CD4-positive, alpha-beta T cell treated with Interleukin-6 at 100 ng/mL for 8 hours (primary cell): ENCODE measurements at regions not wholly inside any gene's neighbourhood (a gene's known extent, or its start where the extent isn't known, plus 50 kb on each side); places are given as distances from the start of the nearest gene placed in this dataset.

Experiments
- DNase-seq: peaks from one replicate; pipeline ENCODE4 v3.0.0-alpha.2; 2020; ENCODE audit warnings: mixed read lengths, low spot score

DNA sequence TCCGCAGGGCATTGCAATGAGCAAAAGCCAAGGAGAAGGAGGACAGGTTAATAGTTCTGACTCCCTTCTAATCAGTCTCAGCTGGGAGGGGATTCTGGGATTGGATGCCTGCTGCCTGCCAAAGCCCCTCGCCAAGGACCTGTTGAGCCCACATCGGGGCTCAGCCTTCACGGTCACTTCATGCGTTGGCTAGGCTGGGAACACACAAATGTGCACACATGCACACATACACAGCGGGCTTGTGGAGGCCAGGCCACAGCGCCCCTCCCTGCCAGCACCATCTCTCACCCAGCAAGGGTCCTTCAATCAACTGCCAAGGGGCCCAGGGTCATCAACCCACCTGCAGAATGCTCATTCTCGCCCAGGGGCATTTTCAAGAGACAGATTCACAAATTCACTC is 113.9 kb downstream of the C5orf15 start:
- no peak for DNase-seq

DNA sequence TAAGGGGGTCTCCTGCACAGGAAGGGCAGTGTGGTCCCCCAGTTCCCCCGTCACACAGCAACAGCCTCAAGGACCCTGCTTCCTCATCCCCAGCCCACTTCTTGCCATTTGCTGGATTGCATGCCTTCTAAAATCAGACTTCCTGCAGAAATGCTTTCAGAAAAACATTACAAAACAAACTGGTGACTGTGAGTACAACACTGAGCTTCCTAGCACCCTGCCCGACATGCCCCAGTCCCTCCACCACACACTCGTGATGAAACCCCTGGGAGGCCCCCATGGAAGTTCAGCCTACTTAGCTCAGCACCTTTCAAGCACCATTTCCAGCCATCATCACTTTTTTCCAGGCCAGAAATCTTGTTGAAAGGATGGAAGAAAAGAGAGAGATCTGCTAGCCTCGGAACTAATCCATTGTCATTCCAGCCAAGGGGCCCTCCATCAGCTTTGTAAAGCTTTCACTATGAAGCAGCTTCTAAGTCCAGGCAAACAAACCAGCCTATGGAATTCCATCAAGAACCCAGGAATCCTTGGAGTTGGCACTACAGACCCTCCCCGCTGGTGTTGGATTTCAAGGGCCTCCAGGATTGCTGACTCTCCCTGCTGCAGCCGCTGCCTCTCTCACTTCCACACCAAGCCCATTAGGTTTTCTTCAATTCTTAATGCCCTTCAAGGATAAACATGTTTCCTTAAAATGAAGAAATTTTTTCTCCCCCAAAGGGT is 114.6 kb downstream of the C5orf15 start:
- no peak for DNase-seq

DNA sequence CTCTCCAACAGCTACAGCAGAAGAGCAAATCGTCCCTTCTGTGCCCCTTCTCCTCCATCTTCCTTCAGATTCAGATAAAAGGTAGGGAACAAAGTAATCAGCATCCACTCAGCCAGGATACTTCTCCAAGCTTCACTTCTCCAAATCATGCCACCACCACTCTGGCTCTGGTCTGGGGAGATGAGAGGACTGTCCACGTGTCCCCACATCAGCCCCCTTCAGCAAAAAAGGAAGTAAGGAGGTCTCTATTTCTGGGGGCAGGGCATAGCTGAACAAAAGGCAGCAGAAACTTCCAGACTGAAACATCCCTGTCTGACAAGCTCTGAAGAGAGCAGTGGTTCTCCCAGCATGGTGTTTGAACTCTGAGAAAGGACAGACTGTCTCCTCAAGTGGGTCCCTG is 116.9 kb downstream of the C5orf15 start:
- DNase-seq: no peak

DNA sequence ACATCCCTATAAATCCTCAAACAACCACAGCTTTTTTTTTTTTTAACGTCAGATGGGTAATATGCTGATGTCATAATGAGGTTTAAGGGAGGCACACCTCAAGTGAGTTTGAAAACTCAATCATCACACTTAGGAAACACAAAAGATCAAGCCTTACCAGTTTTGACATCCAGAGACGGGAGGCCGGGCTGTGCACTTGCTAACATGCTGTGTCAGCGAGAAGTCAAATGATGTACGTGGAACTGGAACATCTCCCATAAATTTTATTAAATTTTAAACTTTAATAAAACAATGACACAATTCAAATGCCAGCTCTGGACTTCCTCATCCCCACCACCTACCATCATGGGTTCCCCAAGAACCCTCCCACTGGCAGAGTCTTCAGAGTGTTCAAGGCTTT is 117.6 kb downstream of the C5orf15 start:
- no peak for DNase-seq

DNA sequence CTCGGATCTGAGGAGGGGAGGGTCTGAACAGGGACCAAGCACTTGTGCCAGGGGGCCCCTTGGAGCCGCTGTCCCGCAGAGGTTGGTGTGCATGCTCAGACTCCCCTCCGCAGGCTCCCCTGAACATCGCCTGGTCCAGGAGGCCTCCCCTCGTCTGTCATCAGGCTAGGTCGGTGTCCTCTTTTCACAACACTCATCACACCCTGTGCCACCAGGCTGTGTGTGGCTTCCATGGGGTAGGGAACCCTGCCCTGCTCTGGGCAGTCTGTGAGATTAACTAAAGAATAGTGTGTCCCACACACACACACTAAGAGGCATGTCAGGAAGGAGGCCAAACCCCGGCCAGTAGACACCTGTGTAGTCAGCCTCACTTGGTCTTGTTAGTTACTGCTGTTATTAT is 119.3 kb downstream of the C5orf15 start:
- no peak for DNase-seq

DNA sequence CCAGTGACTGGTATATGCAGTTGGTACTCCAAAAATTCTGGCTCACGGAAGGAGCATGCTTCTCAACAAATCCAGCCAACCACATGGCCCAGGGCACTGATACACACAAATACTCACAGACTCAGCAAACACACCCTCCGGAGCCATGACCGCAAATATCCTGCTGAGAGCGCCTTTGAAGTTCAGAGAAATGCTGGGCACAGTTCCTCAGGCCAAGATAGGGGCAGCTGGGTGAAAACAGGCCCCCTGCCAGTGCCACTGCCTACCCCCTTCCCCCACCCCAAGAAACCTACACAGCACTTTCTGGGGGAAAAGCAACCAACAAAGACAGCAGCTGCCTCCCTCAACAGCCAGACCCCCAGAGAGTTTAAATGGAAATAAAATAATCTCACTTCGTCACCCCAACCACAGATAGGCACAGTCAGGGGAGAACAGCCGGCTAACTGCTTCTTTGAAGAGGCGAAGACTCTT is 120.0 kb downstream of the C5orf15 start:
- DNase-seq: no peak

DNA sequence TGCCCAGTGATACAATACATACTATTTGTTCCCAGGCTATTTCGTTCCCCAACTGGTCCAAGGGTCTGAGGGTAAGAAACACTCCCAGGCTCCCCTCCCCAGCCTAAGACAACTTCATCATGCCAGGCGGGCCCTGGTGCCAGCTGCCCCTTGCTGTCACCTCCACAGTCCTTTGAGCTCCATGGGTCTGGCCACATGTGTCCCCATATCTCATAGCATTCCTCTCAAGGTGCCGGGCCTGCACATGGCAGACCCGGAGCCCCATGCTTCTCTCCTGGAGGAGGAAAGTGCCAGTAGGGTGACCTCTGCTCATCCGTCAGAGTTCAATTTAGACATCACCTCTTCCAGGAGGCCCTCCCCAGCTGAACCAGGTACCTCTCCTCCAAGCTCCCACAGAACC is 120.5 kb downstream of the C5orf15 start:
- no peak for DNase-seq

DNA sequence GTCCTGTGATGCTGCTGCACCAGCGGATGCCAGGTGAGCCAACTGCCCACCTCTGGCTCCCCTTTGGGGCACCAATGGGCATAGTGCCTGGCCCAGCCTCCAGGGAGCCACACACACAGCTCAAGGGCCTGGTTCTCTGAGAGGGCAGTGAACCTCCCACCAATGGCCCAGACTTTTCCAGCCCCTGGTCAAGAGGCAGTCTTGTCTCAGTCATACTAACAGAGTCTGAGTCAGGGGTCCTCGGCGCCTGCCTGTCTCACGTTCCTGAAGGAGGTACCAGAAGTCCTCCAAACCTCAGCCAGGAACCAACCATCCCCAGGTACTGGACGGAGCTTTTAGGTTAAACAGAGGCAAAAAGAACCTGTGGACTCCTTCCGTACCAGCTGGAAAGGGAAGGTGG is 121.1 kb downstream of the C5orf15 start:
- no peak for DNase-seq

DNA sequence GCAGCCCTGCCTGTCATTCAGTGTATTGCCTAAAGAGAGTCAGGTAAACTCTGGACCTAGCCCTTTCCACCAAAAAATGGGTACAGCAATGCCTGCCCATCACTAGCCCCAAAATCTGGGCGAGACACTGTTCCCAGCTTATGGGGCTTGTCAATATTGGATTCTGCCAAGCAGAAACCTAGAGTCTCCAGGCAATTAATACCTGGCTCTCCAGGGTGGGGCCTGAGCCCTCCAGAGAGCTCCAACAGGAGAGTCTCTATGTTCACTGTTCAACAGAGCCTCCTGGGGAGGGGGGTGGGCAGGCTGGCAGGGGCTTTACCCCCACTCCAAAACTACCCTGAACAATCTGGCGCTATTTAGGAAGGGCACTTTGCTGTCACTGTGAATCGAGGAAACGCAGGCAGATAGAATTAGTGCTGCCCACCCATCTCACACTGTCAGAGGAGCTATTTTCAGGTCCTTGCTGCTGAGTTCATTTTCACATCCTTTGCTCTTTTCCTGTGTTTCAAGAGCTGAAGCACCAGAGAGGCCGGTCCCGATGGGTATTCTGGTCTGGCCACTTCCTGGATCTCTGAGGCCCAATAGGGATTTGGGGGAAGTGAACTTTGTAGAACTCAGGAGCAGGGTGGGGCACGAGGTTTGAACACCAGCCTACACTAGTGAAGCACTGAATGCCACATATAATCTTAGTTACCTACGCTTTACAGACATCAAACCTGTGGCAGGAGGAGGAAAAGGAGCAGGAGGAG is 121.8 kb downstream of the C5orf15 start:
- DNase-seq: no peak

DNA sequence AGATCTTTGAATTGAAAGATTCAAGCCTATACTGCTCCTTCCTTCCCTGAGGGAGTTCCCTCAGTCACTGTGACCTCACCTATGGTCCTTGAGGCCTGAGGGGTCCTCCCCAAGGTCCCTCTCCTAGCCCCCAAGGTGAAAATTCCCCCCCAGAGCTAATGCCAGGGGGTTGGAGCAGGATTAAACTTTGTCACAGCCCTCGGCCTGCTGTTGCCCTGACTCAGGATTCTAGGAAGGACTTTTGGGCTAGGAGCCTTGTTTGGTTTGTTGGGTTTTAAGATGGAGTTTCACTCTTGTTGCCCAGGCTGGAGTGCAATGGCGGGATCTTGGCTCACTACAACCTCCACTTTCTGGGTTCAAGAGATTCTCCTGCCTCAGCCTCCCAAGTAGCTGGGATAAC is 123.2 kb downstream of the C5orf15 start:
- no peak for DNase-seq

DNA sequence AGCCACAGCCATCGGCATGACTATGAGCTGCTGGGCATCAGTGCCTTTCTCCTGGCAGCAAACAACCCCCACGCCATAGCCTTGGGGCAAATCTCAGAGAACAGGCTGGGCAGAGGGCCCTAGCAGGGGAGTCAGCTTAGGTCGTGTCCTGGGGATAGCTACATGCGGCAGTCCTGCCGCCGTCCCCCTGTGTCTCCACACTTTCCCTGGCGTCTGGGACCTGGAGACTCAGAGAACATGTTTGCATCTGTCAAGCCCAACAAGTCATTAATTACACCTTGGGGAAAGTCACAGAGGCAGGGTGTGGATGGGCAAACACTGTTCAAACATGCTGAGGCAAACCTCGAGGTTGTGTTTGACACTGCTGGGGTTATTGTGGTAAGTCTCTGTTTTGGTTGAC is 123.6 kb downstream of the C5orf15 start:
- DNase-seq: no peak

DNA sequence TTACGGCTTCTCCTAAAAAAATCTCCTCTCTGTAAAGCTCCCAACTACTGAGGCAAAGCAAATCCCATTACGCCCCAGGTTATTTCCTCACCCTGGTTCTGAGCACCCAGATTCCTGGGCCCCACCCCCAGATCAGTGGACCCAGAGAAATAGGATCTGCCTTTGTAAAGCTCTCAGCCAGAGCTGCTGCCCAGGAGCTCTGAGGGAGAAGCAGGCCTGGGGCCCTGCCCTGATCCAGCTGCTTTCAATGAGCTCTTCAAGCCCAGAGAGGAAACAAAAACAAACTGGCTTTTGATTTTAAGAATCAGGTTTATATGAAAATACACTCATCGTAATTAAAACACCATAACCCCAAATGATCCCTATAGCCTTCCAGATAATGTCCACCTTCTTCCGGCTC is 124.5 kb downstream of the C5orf15 start:
- no peak for DNase-seq

DNA sequence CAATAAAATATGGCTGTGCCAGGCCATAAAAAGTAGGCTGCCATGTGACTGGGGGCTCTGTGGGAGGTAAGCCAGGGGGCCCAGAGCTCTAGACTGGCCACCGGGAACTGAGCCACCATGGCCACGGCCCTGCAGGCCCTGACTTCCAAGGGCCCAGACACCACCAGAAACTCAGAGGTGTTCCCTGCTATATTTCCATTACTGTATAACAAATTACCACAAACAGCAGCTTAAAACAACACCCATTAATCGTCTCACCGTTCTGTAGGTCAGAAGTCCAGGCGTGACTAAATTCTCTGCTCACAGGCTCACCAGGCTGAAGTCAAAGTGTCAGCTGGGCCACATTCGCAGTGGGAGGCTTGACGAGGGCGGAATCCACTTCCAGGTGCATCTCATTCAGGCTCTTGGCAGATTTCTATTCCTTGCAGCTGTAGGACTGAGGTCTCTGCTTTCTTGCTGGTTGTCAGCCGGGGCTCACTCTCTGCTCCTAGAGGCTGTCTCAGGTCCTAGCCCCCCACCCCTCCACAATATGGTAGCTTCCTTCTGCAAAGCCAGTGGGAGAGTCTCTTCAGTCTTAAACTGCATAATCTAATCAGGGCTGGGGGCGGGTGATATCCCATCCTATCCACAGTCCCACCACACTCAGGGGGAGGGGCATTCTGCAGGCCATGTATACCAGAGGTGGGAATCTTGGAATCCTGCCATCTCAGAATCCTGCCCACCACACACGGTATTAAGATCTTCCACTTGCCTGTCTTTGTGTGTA is 125.4 kb downstream of the C5orf15 start:
- DNase-seq: no peak

DNA sequence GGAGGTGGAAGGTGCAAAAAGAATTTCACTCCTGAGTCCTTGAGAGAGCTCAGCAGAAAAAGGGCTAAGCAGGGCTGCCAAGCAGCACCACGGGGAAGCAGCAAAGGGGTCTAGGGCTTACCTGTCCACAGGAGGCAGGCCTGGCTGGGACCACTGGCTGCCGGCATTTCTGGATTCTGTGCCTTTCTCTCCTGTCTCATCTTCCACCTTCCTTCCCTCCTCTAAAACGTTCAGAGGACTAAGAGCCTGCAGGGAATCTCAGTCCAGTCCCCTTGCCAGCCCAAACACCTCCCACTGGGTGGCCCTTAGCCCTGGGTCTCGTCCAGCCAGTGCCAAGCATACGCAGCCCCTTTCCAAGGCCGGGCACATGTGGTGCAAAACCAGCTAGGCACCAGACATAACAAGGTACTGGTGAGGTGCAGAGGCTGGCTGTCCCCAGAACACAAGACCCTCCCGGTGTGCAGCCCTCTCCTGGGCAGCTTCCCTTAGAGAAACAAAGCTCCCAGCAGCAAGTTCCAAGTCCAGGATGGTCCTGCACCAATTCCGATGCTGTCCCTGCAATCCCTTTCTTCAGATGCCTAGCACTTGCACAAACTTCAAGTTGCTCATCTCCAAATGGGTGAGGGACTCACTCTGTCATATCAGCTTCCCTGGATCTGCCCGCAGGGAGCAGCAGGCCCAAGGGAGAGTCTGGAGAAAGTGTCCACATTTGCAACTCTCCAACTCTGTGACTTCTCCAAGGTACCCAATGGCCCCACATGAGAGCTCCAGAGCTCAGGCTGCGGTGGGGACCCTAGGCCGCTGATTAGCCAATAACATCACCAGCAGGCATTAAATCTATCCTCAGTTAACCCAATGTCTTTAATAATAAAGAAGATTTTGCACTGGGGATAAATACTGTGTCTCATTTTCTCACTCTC is 126.3 kb downstream of the C5orf15 start:
- no peak for DNase-seq

DNA sequence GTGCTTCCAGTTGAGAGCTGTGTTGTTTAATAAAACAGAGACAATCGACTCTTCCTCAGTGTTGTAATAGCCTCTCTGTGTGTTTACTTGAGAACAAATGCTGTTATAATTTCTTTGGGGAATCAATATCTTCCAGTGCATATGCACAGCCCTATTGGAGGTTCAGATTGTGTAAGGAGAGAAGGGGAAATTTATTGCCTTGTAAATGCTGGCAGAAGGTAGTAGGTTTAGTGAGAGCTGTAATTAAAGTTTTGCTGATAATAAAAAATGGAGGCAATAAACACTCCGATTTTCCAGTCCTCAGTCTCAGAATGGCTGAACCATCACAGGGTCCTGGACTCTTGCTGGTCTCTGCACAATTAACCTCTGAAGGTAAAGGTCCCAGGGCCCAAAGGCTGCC is 128.3 kb downstream of the C5orf15 start:
- no peak for DNase-seq

DNA sequence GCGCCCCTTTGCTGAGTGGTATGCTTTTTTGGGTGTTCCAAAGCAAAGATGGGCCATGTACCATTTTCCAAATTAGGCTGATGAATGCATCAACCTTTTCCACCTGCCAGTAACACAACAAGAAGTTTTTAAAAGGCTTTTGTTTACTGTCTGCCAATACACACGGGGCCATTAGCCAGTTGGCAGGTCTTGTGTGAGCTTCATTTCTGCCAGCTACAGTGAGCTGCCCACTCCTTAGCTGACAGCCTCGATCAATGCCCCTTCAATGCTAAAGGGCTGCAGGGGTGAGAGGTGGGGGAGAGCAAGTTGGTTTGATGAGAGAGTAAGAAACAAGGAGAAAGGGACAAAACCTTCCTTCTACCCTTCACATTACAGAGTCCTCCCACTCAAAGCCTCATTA is 128.7 kb downstream of the C5orf15 start:
- DNase-seq: no peak

DNA sequence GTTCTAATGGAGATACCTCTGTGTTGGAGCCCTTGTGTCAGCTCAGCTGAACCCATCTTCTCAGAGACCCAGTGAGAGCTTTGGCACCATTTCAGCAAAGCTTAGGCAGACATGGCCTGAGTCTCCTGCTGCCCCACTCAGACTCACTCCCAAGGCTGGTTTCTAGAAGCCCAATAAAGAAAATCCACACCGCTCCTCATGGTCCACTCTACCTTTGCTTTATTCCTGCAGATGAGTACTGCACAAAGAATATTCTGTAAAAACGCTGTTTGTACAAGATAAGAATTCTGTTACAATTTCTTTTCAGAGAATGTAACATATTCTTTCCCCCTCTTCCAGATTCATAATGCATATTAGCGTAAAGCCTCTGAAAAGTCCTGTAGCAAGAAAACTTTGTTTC is 129.3 kb downstream of the C5orf15 start:
- no peak for DNase-seq

DNA sequence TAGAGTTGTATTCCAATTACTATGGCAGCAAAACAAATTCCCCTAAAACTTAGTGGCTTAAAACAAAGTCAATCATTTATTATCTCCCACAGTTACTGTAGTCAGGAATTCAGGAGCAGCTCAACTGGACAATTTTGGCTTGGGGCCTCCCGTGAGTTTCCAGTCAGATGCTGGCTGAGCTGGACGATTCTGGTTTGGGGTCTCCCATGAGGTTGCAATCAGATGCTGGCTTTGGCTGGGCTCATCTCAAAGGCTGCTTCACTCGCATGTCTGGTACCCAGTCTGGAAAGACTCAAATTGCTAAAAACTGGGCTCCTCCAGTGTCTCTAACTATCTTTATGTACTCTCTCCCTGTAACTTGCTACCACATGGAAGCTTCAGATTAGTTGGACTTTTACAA is 130.1 kb downstream of the C5orf15 start:
- no peak for DNase-seq

DNA sequence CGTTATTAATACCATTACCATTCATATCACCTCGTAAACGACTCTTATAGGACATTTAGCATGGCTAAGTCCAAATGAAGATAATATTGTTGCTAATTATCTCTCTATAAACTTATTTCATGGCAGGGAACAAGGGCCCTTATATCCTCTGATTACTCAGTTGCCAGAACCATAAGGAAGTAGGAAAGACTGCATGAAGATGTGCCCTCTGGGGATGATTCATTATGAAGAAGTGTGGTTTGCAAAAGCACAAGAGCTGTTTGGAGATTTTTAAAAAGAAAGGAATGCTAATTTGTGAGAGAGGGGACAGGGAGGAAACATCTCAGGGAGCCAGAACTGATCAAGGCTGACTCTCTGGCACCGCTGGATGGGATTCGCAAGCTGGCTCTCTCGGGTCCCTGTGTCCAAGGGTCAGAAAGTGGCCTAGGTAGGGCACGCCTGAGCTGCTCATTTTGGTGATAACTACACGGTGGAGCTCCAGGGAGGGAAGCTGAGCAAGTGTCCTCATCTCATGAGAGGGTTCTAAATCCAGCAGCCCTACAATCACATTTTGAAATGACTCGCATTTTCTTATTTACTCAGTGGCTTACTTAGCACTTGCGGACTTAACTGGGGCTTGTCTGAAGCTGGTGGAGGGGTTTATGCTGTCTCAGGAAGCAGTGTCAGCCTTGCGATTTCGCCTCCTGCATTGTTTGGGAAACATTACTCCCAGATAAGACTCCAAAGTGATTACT is 136.8 kb downstream of the C5orf15 start:
- DNase-seq: no peak

DNA sequence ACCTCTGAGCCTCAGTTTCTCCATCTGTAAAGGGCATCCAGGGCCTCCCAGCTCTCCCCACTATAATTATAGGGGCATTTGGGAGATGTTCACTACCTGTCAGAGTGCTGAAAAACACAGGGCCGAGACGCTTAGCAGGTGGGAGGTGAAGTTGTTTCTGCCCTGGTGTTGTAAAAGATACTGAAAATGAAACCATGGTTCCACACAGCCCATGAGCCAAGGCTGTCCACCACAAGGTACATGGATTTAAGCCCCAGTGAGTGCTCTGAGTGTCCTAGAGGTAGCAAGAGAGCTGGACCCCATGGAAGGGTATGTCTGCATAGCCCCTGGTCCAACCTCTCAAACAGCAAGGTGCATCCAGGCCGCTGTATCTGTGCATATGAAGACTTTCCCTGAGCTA is 137.5 kb downstream of the C5orf15 start:
- no peak for DNase-seq

DNA sequence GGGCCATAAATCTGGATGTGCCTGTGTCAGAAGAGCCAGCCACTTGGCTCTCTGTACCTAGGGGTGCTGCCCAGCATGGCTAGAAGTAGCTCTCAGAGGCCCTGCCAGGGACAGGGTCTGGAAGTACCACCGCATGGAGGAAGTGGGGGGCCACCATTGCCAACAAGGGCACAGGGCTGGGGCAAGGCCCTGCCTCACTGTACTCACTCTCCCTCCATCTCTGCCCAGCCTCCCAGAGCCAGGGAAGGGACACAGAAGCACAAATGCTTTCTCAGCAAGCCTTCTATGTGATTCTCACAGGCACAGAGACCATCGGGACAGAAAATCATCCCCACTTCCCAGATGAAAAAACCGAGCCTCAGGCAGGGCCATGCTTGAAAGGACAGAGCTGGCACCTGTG is 138.1 kb downstream of the C5orf15 start:
- no peak for DNase-seq
